ENCODE measurements at regions not wholly inside any gene's neighbourhood (a gene's known extent, or its start where the extent isn't known, plus 50 kb on each side); places are given as distances from the start of the nearest gene placed in this dataset.

- TF ChIP-seq POLR2A (IDR thresholded peaks at IDR 0.05), result no peak
- TF ChIP-seq CTCF (IDR thresholded peaks at IDR 0.05), result no peak
Observed at GRCh38 chr2:136347981-136348380, 230.0 kb upstream of the CXCR4 start.

Measured in breast epithelium (tissue), 3 donors.